Caco-2 (cell line): ENCODE measurements at regions not wholly inside any gene's neighbourhood (a gene's known extent, or its start where the extent isn't known, plus 50 kb on each side); places are given as distances from the start of the nearest gene placed in this dataset.

Experiments
- BruUV-seq: library from RNA; stranded (reverse); fragments of 400-500 nt; replicated peaks from 2 replicates; lab custom pipeline; 2021; lab: Mats Ljungman, UMichigan
- CTCF ChIA-PET: fragments of 300-600 bp; sonication (Branson Sonifier 250); formaldehyde crosslinking; loops from one replicate; lab custom pipeline; 2022; ENCODE audit warnings: antibody characterized with exemption; lab: Charles Lee
- POLR2A ChIA-PET: fragments of 300-600 bp; sonication (Branson Sonifier 250); formaldehyde crosslinking; loops from one replicate; lab custom pipeline; 2022; ENCODE audit warnings: antibody characterized with exemption; lab: Charles Lee
- DNase-seq, 2 experiments: peaks; one replicate each; pipeline versions ENCODE4 v3.0.0 to v3.0.0-alpha.2; 2020 to 2022
- H3K27me3 ChIP-seq: replicated peaks from 2 replicates; pipeline ENCODE4 v1.6.0; 2011; ENCODE audit warnings: low read length; ENCODE audit not compliant: control insufficient read depth, insufficient read depth
- H3K36me3 ChIP-seq: 2 replicates; pipeline ENCODE4 v1.5.1; 2011; ENCODE audit warnings: low read length; ENCODE audit not compliant: control insufficient read depth, insufficient read depth
- H3K4me1 ChIP-seq: fragments of 250-450 bp; sonication (Bioruptor Pico); 2 replicates; pipeline ENCODE4 v1.5.1; 2020; ENCODE audit warnings: mild to moderate bottlenecking
- H3K4me3 ChIP-seq: 2 replicates; pipeline ENCODE4 v1.5.1; 2011; ENCODE audit warnings: low read depth, mild to moderate bottlenecking, control low read depth, low read length
- H3K9me3 ChIP-seq: fragments of 250-450 bp; sonication (Bioruptor Pico); 2 replicates; pipeline ENCODE4 v1.5.1; 2020; ENCODE audit warnings: mild to moderate bottlenecking, moderate library complexity
- H3K27ac Mint-ChIP-seq: one replicate; pipeline ENCODE4 v1.8.0; 2022; ENCODE audit warnings: mixed read lengths; ENCODE audit not compliant: unreplicated experiment
- H3K27me3 Mint-ChIP-seq: one replicate; pipeline ENCODE4 v1.8.0; 2022; ENCODE audit warnings: mixed read lengths; ENCODE audit not compliant: insufficient read depth, unreplicated experiment
- H3K36me3 Mint-ChIP-seq: one replicate; pipeline ENCODE4 v1.8.0; 2022; ENCODE audit warnings: mild to moderate bottlenecking, mixed read lengths; ENCODE audit not compliant: insufficient read depth, unreplicated experiment
- H3K4me1 Mint-ChIP-seq: one replicate; pipeline ENCODE4 v1.8.0; 2022; ENCODE audit warnings: low read depth, mixed read lengths; ENCODE audit not compliant: unreplicated experiment
- H3K4me3 Mint-ChIP-seq: one replicate; pipeline ENCODE4 v1.8.0; 2022; ENCODE audit warnings: mild to moderate bottlenecking, moderate library complexity, mixed read lengths; ENCODE audit not compliant: unreplicated experiment
- H3K9me3 Mint-ChIP-seq: one replicate; pipeline ENCODE4 v1.8.0; 2022; ENCODE audit warnings: mixed read lengths; ENCODE audit not compliant: unreplicated experiment
- CTCF ChIP-seq, 2 experiments: fragments of 200-600 bp in 1 of 2; IDR thresholded peaks; 1 replicate in 1 of 2; 2 replicates in 1 of 2; pipeline versions ENCODE4 v1.5.1 to v1.8.0; 2011 to 2022; ENCODE audit warnings: antibody characterized with exemption in 1 of 2, control low read depth in 1 of 2, inconsistent platforms in 1 of 2, low read depth in 1 of 2, low read length in 1 of 2, mild to moderate bottlenecking in 1 of 2, moderate library complexity in 1 of 2; ENCODE audit not compliant: insufficient read depth in 1 of 2, severe bottlenecking in 1 of 2, unreplicated experiment in 1 of 2
- intact Hi-C: fragments of 100-400 bp; cut with micrococcal nuclease; formaldehyde crosslinking; loops from one replicate; pipeline ENCODE4 v1.10.0; 2022; ENCODE audit not compliant: unreplicated experiment

DNA sequence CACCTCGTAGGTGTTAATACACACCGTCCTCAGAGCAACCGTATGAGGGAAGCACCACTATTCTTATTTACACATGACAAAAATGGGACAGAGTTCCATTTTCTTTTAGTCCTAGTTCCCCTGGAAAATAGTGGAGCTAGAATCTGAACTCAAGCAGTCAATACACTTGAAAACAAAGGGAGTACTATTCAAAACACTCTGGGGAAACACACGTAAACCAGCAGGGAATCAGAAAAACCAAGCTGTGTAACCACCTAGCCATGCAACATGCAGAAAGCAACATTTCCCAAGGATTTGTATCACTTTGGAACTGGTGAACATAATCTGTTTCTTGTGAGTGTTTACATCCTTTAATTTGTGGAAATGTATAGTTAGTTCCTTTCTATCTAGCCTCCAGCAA is 208.2 kb downstream of the UBE2E3 start:
- H3K4me1 ChIP-seq, result no peaks in the 10 kb centered on the region
- POLR2A ChIA-PET, result no interaction called here
- no TSS peak for BruUV-seq
- Mint-ChIP-seq H3K4me1 (no peaks in the 10 kb centered on the region), H3K36me3 (no peaks in the 10 kb centered on the region), H3K9me3 (no peaks in the 10 kb centered on the region), H3K27ac (no peak overlapping the region), H3K4me3 (no peak overlapping the region), H3K27me3 (no peaks in the 10 kb centered on the region)
- DNase-seq, result no peak
- H3K36me3 ChIP-seq, result no peaks in the 10 kb centered on the region
- H3K27me3 ChIP-seq, result no peaks in the 10 kb centered on the region
- CTCF ChIA-PET, result no interaction called here
- no peak overlapping the region for H3K4me3 ChIP-seq
- no peaks in the 10 kb centered on the region for H3K9me3 ChIP-seq
- TF ChIP-seq CTCF (IDR thresholded peaks at IDR 0.05; ENCODE audit: insufficient read depth in 1 of 2, low read depth in 1 of 2, low read length in 1 of 2, severe bottlenecking in 1 of 2, unreplicated experiment in 1 of 2), result no peak
- intact Hi-C loops, result no loop called here

GRCh38 chr2:181189951-181190350 is 209.5 kb downstream of the UBE2E3 start:
- DNase-seq, result no peak
- intact Hi-C loops, result no loop called here
- Mint-ChIP-seq H3K27me3 (no peaks in the 10 kb centered on the region), H3K36me3 (no peaks in the 10 kb centered on the region), H3K9me3 (no peaks in the 10 kb centered on the region), H3K27ac (no peak overlapping the region), H3K4me1 (no peaks in the 10 kb centered on the region), H3K4me3 (no peak overlapping the region)
- no peak overlapping the region for H3K4me3 ChIP-seq
- BruUV-seq, result no TSS peak
- H3K9me3 ChIP-seq, result no peaks in the 10 kb centered on the region
- H3K27me3 ChIP-seq, result no peaks in the 10 kb centered on the region
- H3K36me3 ChIP-seq, result no peaks in the 10 kb centered on the region
- ChIA-PET CTCF (no interaction called here), POLR2A (no interaction called here)
- no peak for TF ChIP-seq CTCF (IDR thresholded peaks at IDR 0.05; ENCODE audit: insufficient read depth in 1 of 2, low read depth in 1 of 2, low read length in 1 of 2, severe bottlenecking in 1 of 2, unreplicated experiment in 1 of 2)
- no peaks in the 10 kb centered on the region for H3K4me1 ChIP-seq

- intact Hi-C loops, result no loop called here
- Histone ChIP-seq H3K4me1 (no peaks in the 10 kb centered on the region), H3K4me3 (no peak overlapping the region), H3K36me3 (no peaks in the 10 kb centered on the region), H3K27me3 (no peaks in the 10 kb centered on the region), H3K9me3 (no peaks in the 10 kb centered on the region)
- Mint-ChIP-seq H3K27ac (no peak overlapping the region), H3K9me3 (no peaks in the 10 kb centered on the region), H3K4me1 (no peaks in the 10 kb centered on the region), H3K4me3 (no peak overlapping the region), H3K27me3 (no peaks in the 10 kb centered on the region), H3K36me3 (no peaks in the 10 kb centered on the region)
- ChIA-PET POLR2A (no interaction called here), CTCF (no interaction called here)
- no peak for TF ChIP-seq CTCF (IDR thresholded peaks at IDR 0.05; ENCODE audit: insufficient read depth in 1 of 2, low read depth in 1 of 2, low read length in 1 of 2, severe bottlenecking in 1 of 2, unreplicated experiment in 1 of 2)
- no TSS peak for BruUV-seq
- no peak for DNase-seq
These were observed 210.3 kb downstream of the UBE2E3 start for GRCh38 chr2:181190711-181191110.
